SK-N-SH (cell line): ENCODE measurements at regions not wholly inside any gene's neighbourhood (a gene's known extent, or its start where the extent isn't known, plus 50 kb on each side); places are given as distances from the start of the nearest gene placed in this dataset.

Experiments
- CTCF ChIA-PET: fragments of 300-600, 350-600 bp; formaldehyde crosslinking; extraction: SDS; loops from one replicate; lab custom pipeline; 2021; lab: Yijun Ruan, JAX
- POLR2A ChIA-PET: fragments of 350-600 bp; sonication (Branson Sonifier 250); formaldehyde crosslinking; extraction: SDS; loops from one replicate; lab custom pipeline; 2020; ENCODE audit warnings: antibody characterized with exemption, inconsistent platforms; lab: Yijun Ruan, JAX
- DNase-seq: peaks from one replicate; pipeline ENCODE4 v3.0.0; 2012
- H2AFZ ChIP-seq: fragments of 200-600 bp; sonication (generic); 2 replicates; pipeline ENCODE4 v1.8.1; 2016; ENCODE audit warnings: antibody characterized with exemption, mild to moderate bottlenecking, low read depth
- H3F3A ChIP-seq: fragments of 200-600 bp; sonication (generic); replicated peaks from 2 replicates; pipeline ENCODE3; 2016; ENCODE audit warnings: antibody characterized with exemption, mild to moderate bottlenecking; ENCODE audit not compliant: insufficient read depth
- H3K27ac ChIP-seq, 2 experiments: fragments of 200-500 bp in 1 of 2; fragments of 200-600 bp in 1 of 2; sonication (Bioruptor generic) in 1 of 2; sonication (generic), shearing (Covaris generic) in 1 of 2; 2 replicates each; pipeline versions ENCODE4 v1.5.1 to v1.6.1; 2014 to 2016; ENCODE audit warnings: low read depth in 2 of 2, inconsistent platforms in 1 of 2, low read length in 1 of 2, mild to moderate bottlenecking in 1 of 2, mixed read lengths in 1 of 2
- H3K27me3 ChIP-seq: fragments of 200-600 bp; sonication (generic), shearing (Covaris generic); 2 replicates; pipeline ENCODE4 v1.6.1; 2016; ENCODE audit warnings: mixed run types; ENCODE audit not compliant: insufficient read depth
- H3K36me3 ChIP-seq, 2 experiments: fragments of 200-500 bp in 1 of 2; fragments of 200-600 bp in 1 of 2; sonication (Bioruptor generic) in 1 of 2; sonication (generic) in 1 of 2; replicated peaks in 1 of 2; 2 replicates each; pipeline versions ENCODE3 to v1.5.1; 2014 to 2016; ENCODE audit warnings: low read length in 1 of 2, mild to moderate bottlenecking in 1 of 2; ENCODE audit not compliant: insufficient read depth in 2 of 2, control insufficient read depth in 1 of 2
- H3K4me1 ChIP-seq, 2 experiments: fragments of 200-500 bp in 1 of 2; fragments of 200-600 bp in 1 of 2; sonication (Bioruptor generic) in 1 of 2; sonication (generic), shearing (Covaris generic) in 1 of 2; 2 replicates each; pipeline versions ENCODE4 v1.5.1 to v1.6.1; 2014 to 2016; ENCODE audit warnings: low read depth in 1 of 2, low read length in 1 of 2, mixed run types in 1 of 2; ENCODE audit not compliant: insufficient read depth in 2 of 2, control insufficient read depth in 1 of 2
- H3K4me2 ChIP-seq: fragments of 200-600 bp; sonication (generic), shearing (Covaris generic); 2 replicates; pipeline ENCODE4 v1.6.1; 2017; ENCODE audit warnings: mixed run types
- H3K4me3 ChIP-seq, 2 experiments: fragments of 200-500 bp in 1 of 2; fragments of 200-600 bp in 1 of 2; sonication (Bioruptor generic) in 1 of 2; sonication (generic), shearing (Covaris generic) in 1 of 2; 2 replicates each; pipeline versions ENCODE4 v1.5.1 to v1.8.1; 2014 to 2016; ENCODE audit warnings: low read depth in 2 of 2, inconsistent platforms in 1 of 2, low read length in 1 of 2, mild to moderate bottlenecking in 1 of 2, mixed read lengths in 1 of 2, moderate library complexity in 1 of 2
- H3K79me2 ChIP-seq: fragments of 200-600 bp; sonication (generic); 2 replicates; pipeline ENCODE4 v1.8.1; 2017; ENCODE audit warnings: mild to moderate bottlenecking; ENCODE audit not compliant: insufficient read depth
- H3K9ac ChIP-seq: fragments of 200-600 bp; sonication (generic); 2 replicates; pipeline ENCODE4 v1.6.1; 2017; ENCODE audit warnings: mixed run types
- H3K9me2 ChIP-seq: fragments of 200-600 bp; sonication (generic); 2 replicates; pipeline ENCODE4 v1.6.1; 2017; ENCODE audit warnings: mixed run types
- H3K9me3 ChIP-seq: fragments of 200-600 bp; sonication (generic); 2 replicates; pipeline ENCODE4 v1.6.1; 2017; ENCODE audit warnings: mixed run types, mild to moderate bottlenecking, moderate library complexity
- H4K20me1 ChIP-seq: fragments of 200-600 bp; sonication (generic); 2 replicates; pipeline ENCODE4 v1.6.1; 2017; ENCODE audit warnings: mild to moderate bottlenecking, mixed run types; ENCODE audit not compliant: insufficient read depth
- ELF1 ChIP-seq: IDR thresholded peaks from 2 replicates; pipeline ENCODE4 v1.4.0; 2012
- EP300 ChIP-seq, 2 experiments: IDR thresholded peaks; 2 replicates each; pipeline versions ENCODE4 v1.4.0 to v1.6.1; 2012; ENCODE audit warnings: borderline replicate concordance in 1 of 2, low read depth in 1 of 2, low read length in 1 of 2
- EZH2phosphoT487 ChIP-seq: fragments of 200-600 bp; sonication (generic); IDR thresholded peaks from 2 replicates; pipeline ENCODE4 v1.6.1; 2017; ENCODE audit warnings: low read depth, mixed run types, mild to moderate bottlenecking, antibody characterized with exemption, moderate library complexity, borderline replicate concordance
- FOSL2 ChIP-seq: IDR thresholded peaks from 2 replicates; pipeline ENCODE4 v1.4.0; 2012; ENCODE audit warnings: low read depth, mild to moderate bottlenecking, moderate library complexity, borderline replicate concordance
- FOXJ3 ChIP-seq: sonication (generic); formaldehyde crosslinking; IDR thresholded peaks from 2 replicates; pipeline ENCODE4 v1.5.1; 2020; ENCODE audit warnings: mild to moderate bottlenecking, missing genetic modification reagents
- FOXM1 ChIP-seq: IDR thresholded peaks from 2 replicates; pipeline ENCODE4 v1.4.0; 2012; ENCODE audit warnings: low read depth, mild to moderate bottlenecking
- GABPA ChIP-seq: IDR thresholded peaks from 2 replicates; pipeline ENCODE4 v1.4.0; 2012; ENCODE audit warnings: low read depth, mild to moderate bottlenecking
- JUND ChIP-seq: IDR thresholded peaks from 2 replicates; pipeline ENCODE4 v1.4.0; 2012
- MEF2A ChIP-seq: IDR thresholded peaks from 2 replicates; pipeline ENCODE4 v1.4.0; 2012; ENCODE audit warnings: low read depth, borderline replicate concordance
- NRF1 ChIP-seq: IDR thresholded peaks from 2 replicates; pipeline ENCODE4 v1.6.1; 2012; ENCODE audit warnings: low read depth, mild to moderate bottlenecking, low read length
- RAD21 ChIP-seq: IDR thresholded peaks from 2 replicates; pipeline ENCODE4 v1.6.1; 2012; ENCODE audit warnings: mild to moderate bottlenecking, low read length
- RFX5 ChIP-seq: IDR thresholded peaks from 2 replicates; pipeline ENCODE4 v1.6.1; 2012; ENCODE audit warnings: mild to moderate bottlenecking, improper control_type of control experiment, low read length
- SIN3A ChIP-seq: IDR thresholded peaks from 2 replicates; pipeline ENCODE4 v1.6.1; 2012; ENCODE audit warnings: low read depth, mild to moderate bottlenecking, low read length, moderate library complexity, borderline replicate concordance
- TAF1 ChIP-seq: IDR thresholded peaks from 2 replicates; pipeline ENCODE4 v1.6.1; 2012; ENCODE audit warnings: low read depth, mild to moderate bottlenecking, low read length, moderate library complexity, borderline replicate concordance
- TEAD4 ChIP-seq: IDR thresholded peaks from 2 replicates; pipeline ENCODE4 v1.4.0; 2012; ENCODE audit warnings: mild to moderate bottlenecking, borderline replicate concordance; ENCODE audit not compliant: insufficient read depth
- WGBS: methylation state at CpG from one replicate; pipeline ENCODE4 v1.1.6; 2017; ENCODE audit warnings: low lambda C conversion rate; 5-methylcytosine and 5-hydroxymethylcytosine counted together
- TF ChIP-seq, protein P1 (sequence below): IDR thresholded peaks from 2 replicates; pipeline ENCODE4; 2012
- TF ChIP-seq, protein P2 (sequence below): IDR thresholded peaks from 2 replicates; pipeline ENCODE4 v1.4.0; 2012; ENCODE audit warnings: low read depth
- TF ChIP-seq, protein P3 (sequence below): IDR thresholded peaks from 2 replicates; pipeline ENCODE4 v1.4.0; 2012; ENCODE audit warnings: low read depth, borderline replicate concordance

DNA sequence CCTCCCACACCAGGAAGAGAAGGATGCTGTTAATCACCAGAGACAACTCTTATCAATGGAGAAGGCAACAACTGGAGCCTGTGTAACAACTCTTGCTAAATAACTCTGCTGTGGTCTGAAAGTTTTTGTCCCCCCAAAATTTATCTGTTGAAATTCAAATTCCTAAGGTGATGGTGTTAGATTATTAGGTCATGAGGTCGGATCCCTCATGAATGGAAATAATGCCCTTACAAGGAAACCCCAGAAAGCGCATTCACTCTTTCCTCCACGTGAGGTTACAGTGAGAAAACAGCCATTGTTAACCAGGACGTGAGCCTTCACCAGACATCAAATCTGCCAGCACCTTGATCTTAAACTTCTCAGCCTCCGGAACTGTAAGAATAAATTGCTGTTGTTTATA lies 141.9 kb upstream of the CXADR start:
- no peaks in the 10 kb centered on the region for H4K20me1 ChIP-seq
- no peak for DNase-seq
- no peaks in the 10 kb centered on the region for H3K36me3 ChIP-seq
- 43% methylated on average over 5 of the region's 5 CpGs for WGBS
- H3K4me1 ChIP-seq, result no peaks in the 10 kb centered on the region; a peak in 1 of 4 replicates
- POLR2A ChIA-PET, result no interaction called here
- H3K9ac ChIP-seq, result peak overlapping the region; percentile 24; the same call in 1 of the 2 replicates
- H3K27ac ChIP-seq, result peak overlapping the region in 1 of 2 experiments; percentile 84; a peak in 1 of 4 replicates
- no peak overlapping the region for H2AFZ ChIP-seq
- no peaks in the 10 kb centered on the region for H3K9me2 ChIP-seq
- no peaks in the 10 kb centered on the region for H3K9me3 ChIP-seq
- no peak overlapping the region for H3K4me3 ChIP-seq
- H3F3A ChIP-seq, result no peaks in the 10 kb centered on the region
- TF ChIP-seq MEF2A (no peak), FOSL2 (no peak), FOXJ3 (CRISPR knock-in tag) (no peak), RFX5 (no peak), EZH2phosphoT487 (no peak), TAF1 (no peak), ELF1 (no peak), GABPA (no peak), SIN3A (no peak), FOXM1 (no peak), NRF1 (no peak), RAD21 (no peak)
- TF ChIP-seq, protein P1, sequence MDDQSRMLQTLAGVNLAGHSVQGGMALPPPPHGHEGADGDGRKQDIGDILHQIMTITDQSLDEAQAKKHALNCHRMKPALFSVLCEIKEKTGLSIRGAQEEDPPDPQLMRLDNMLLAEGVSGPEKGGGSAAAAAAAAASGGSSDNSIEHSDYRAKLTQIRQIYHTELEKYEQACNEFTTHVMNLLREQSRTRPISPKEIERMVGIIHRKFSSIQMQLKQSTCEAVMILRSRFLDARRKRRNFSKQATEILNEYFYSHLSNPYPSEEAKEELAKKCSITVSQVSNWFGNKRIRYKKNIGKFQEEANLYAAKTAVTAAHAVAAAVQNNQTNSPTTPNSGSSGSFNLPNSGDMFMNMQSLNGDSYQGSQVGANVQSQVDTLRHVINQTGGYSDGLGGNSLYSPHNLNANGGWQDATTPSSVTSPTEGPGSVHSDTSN, result no peak
- TF ChIP-seq, protein P2, sequence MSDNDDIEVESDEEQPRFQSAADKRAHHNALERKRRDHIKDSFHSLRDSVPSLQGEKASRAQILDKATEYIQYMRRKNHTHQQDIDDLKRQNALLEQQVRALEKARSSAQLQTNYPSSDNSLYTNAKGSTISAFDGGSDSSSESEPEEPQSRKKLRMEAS, result no peak
- TF ChIP-seq, protein P3, sequence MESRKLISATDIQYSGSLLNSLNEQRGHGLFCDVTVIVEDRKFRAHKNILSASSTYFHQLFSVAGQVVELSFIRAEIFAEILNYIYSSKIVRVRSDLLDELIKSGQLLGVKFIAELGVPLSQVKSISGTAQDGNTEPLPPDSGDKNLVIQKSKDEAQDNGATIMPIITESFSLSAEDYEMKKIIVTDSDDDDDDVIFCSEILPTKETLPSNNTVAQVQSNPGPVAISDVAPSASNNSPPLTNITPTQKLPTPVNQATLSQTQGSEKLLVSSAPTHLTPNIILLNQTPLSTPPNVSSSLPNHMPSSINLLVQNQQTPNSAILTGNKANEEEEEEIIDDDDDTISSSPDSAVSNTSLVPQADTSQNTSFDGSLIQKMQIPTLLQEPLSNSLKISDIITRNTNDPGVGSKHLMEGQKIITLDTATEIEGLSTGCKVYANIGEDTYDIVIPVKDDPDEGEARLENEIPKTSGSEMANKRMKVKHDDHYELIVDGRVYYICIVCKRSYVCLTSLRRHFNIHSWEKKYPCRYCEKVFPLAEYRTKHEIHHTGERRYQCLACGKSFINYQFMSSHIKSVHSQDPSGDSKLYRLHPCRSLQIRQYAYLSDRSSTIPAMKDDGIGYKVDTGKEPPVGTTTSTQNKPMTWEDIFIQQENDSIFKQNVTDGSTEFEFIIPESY, result no peak
- H3K27me3 ChIP-seq, result no peaks in the 10 kb centered on the region
- no peak overlapping the region for H3K4me2 ChIP-seq
- CTCF ChIA-PET, result interaction anchor here (0.9 kb wide), 1 partner anchor 16 kb away, joined by 3 read pairs; no protein-coding TSS in a partner anchor
- no peaks in the 10 kb centered on the region for H3K79me2 ChIP-seq

DNA sequence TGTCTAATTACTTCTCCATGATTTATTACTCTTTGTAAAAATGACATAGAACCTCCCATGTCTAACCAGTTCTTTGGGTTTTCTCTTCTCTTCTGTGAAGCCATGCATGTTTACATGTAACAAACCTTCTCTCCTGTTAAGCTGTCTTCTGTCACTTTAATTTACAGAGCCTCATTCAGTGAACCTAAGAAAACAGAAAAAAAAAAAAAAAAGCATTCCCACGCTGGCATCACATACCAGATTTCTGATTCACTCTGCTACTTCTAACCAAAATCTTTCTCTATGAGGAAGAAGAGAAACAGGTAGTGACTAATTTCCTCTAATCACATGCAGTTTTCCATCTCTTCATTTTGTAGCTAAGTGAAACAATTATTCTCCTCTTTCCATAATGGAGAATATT lies 141.4 kb upstream of the CXADR start:
- no peak overlapping the region for H3K4me2 ChIP-seq
- no peaks in the 10 kb centered on the region for H3K36me3 ChIP-seq
- TF ChIP-seq JUND, result peak; percentile 35; the same call in 1 of the 2 replicates
- TF ChIP-seq, protein P1, result no peak
- TF ChIP-seq TEAD4, result 0 out of 2 replicates have a peak, but pooled peaks have one; percentile 20
- peak; percentile 67; the same call in 1 of the 2 replicates for TF ChIP-seq FOSL2
- TF ChIP-seq EP300 (IDR thresholded peaks at IDR 0.05; ENCODE audit: borderline replicate concordance in 1 of 2, low read depth in 1 of 2, low read length in 1 of 2), result peak in 1 of 2 experiments; percentile 29; a peak in 1 of 4 replicates
- H4K20me1 ChIP-seq, result no peaks in the 10 kb centered on the region
- 0 out of 2 replicates have a peak overlapping the region, but pooled peaks have one; percentile 27 for H2AFZ ChIP-seq
- H3K27ac ChIP-seq, result peak overlapping the region in 1 of 2 experiments; percentile 84; a peak in 2 of 4 replicates
- ChIA-PET CTCF (no interaction called here), POLR2A (no interaction called here)
- H3K4me3 ChIP-seq, result no peak overlapping the region
- no peaks in the 10 kb centered on the region for H3K9me3 ChIP-seq
- H3F3A ChIP-seq, result no peaks in the 10 kb centered on the region
- H3K9ac ChIP-seq, result peak overlapping the region; percentile 38; the same call in 1 of the 2 replicates
- no peaks in the 10 kb centered on the region for H3K79me2 ChIP-seq
- no peaks in the 10 kb centered on the region; a peak in 1 of 4 replicates for H3K4me1 ChIP-seq
- H3K9me2 ChIP-seq, result no peaks in the 10 kb centered on the region
- DNase-seq, result no peak
- 2% methylated on average over 1 of the region's 1 CpG for WGBS
- H3K27me3 ChIP-seq, result no peaks in the 10 kb centered on the region
